Neural progenitor cell (in vitro differentiated cells): ENCODE measurements at regions not wholly inside any gene's neighbourhood (a gene's known extent, or its start where the extent isn't known, plus 50 kb on each side); places are given as distances from the start of the nearest gene placed in this dataset.

Experiments
- EZH2 ChIP-seq: fragments of 200-600 bp; sonication (generic); IDR thresholded peaks from 2 replicates; pipeline ENCODE4 v1.6.1; 2017; ENCODE audit warnings: antibody characterized with exemption, mild to moderate bottlenecking, moderate library complexity
- TF ChIP-seq, protein P1 (sequence below): fragments of 200-600 bp; sonication (generic); IDR thresholded peaks from 2 replicates; pipeline ENCODE4 v1.5.1; 2017; ENCODE audit warnings: antibody characterized with exemption, mild to moderate bottlenecking

DNA sequence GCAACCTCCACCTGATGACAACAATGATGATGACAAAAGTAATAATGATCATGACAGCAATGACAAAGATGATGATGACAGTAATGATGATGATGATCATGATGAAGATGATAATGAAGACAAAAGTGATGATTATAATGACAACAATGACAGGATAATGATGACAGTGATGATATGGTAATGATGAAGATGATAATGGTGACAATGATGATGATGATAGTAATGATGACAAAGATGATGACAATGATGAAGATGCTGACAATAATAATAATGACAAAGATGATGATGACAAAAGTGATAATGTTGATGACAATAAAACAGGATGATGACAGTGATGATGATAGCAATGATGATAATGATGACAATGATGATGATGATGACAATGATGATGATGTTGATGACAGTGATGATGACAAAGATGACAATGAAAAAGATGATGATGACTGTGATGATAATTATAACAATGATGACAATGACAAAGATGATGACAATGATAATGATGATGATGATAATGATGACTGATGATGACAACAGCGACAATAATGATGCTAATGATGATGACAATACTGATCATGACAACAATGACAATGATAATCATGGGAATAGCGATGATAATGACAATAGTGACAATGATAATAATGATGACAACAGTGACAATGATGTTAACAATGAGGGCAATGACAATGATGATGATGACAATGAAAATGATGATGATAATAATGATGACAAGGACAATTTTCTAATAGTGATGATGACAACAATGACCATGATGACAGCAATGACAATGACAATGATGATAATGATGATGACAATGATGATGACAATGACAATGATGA lies 1106.5 kb upstream of the AUTS2 start:
- TF ChIP-seq, protein P1, sequence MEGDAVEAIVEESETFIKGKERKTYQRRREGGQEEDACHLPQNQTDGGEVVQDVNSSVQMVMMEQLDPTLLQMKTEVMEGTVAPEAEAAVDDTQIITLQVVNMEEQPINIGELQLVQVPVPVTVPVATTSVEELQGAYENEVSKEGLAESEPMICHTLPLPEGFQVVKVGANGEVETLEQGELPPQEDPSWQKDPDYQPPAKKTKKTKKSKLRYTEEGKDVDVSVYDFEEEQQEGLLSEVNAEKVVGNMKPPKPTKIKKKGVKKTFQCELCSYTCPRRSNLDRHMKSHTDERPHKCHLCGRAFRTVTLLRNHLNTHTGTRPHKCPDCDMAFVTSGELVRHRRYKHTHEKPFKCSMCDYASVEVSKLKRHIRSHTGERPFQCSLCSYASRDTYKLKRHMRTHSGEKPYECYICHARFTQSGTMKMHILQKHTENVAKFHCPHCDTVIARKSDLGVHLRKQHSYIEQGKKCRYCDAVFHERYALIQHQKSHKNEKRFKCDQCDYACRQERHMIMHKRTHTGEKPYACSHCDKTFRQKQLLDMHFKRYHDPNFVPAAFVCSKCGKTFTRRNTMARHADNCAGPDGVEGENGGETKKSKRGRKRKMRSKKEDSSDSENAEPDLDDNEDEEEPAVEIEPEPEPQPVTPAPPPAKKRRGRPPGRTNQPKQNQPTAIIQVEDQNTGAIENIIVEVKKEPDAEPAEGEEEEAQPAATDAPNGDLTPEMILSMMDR = no peak
- TF ChIP-seq EZH2 = no peak
